Endothelial cell of umbilical vein (primary cell): ENCODE measurements at regions not wholly inside any gene's neighbourhood (a gene's known extent, or its start where the extent isn't known, plus 50 kb on each side); places are given as distances from the start of the nearest gene placed in this dataset.

Experiments used
- BruUV-seq: library from RNA; stranded (reverse); fragments of 400-500 nt; replicated peaks from 2 replicates; lab custom pipeline; 2021; lab: Mats Ljungman, UMichigan
- CTCF ChIA-PET: fragments of 300-600, 350-600 bp; sonication (Branson Sonifier 250); formaldehyde crosslinking; loops from one replicate; lab custom pipeline; 2021; ENCODE audit warnings: antibody characterized with exemption, inconsistent platforms; lab: Charles Lee
- POLR2A ChIA-PET: fragments of 300-600, 350-600 bp; sonication (Branson Sonifier 250); formaldehyde crosslinking; loops from one replicate; lab custom pipeline; 2021; ENCODE audit warnings: antibody characterized with exemption, inconsistent platforms; lab: Charles Lee
- DNase-seq: peaks from one replicate; pipeline ENCODE4 v3.0.0-alpha.2; 2011; ENCODE audit warnings: low read depth, low spot score
- FAIRE-seq: peaks from 2 replicates; lab custom pipeline; 2011; peaks lifted over from hg19 to GRCh38; lab: Jason Lieb, UNC
- H2AFZ ChIP-seq: 2 replicates; pipeline ENCODE4 v1.6.0; 2012; ENCODE audit warnings: low read depth, low read length, control low read depth, inconsistent platforms
- H3K27ac ChIP-seq: 2 replicates; pipeline ENCODE4 v1.5.1; 2011; ENCODE audit warnings: low read depth, mild to moderate bottlenecking, control low read depth, low read length, moderate library complexity; ENCODE audit not compliant: insufficient read depth
- H3K27me3 ChIP-seq, 2 experiments: 2 replicates each; pipeline versions ENCODE4 v1.6.0 to v1.6.1; 2011; ENCODE audit warnings: low read length in 2 of 2, mixed read lengths in 1 of 2; ENCODE audit not compliant: control insufficient read depth in 2 of 2, insufficient read depth in 2 of 2
- H3K36me3 ChIP-seq, 2 experiments: 2 replicates in 1 of 2; 3 replicates in 1 of 2; pipeline ENCODE4 v1.5.1; 2011; ENCODE audit warnings: low read length in 2 of 2, mild to moderate bottlenecking in 1 of 2, moderate library complexity in 1 of 2; ENCODE audit not compliant: control insufficient read depth in 2 of 2, insufficient read depth in 2 of 2; ENCODE audit errors: extremely low read depth in 1 of 2
- H3K4me1 ChIP-seq: 3 replicates; pipeline ENCODE4 v1.5.1; 2011; ENCODE audit warnings: mild to moderate bottlenecking, low read length; ENCODE audit not compliant: control insufficient read depth, insufficient read depth; ENCODE audit errors: extremely low read depth
- H3K4me2 ChIP-seq: 2 replicates; pipeline ENCODE4 v1.6.1; 2011; ENCODE audit warnings: low read length, control low read depth, mixed read lengths; ENCODE audit not compliant: insufficient read depth
- H3K4me3 ChIP-seq, 3 experiments: fragments of 200-600 bp in 1 of 3; sonication (generic), shearing (Covaris generic) in 1 of 3; replicated peaks in 1 of 3; 2 replicates each; pipeline ENCODE4 v1.5.1; 2011 to 2016; ENCODE audit warnings: control low read depth in 3 of 3, low read length in 3 of 3, mild to moderate bottlenecking in 2 of 3, inconsistent platforms in 1 of 3, low read depth in 1 of 3, moderate library complexity in 1 of 3; ENCODE audit not compliant: insufficient read depth in 1 of 3
- H3K79me2 ChIP-seq: 2 replicates; pipeline ENCODE4 v1.6.0; 2012; ENCODE audit warnings: low read length, inconsistent platforms; ENCODE audit not compliant: control insufficient read depth, insufficient read depth
- H3K9ac ChIP-seq: replicated peaks from 2 replicates; pipeline ENCODE3; 2011; ENCODE audit warnings: low read length, control low read depth; ENCODE audit not compliant: insufficient read depth; ENCODE audit errors: extremely low read depth
- H3K9me1 ChIP-seq: replicated peaks from 3 replicates; pipeline ENCODE4 v1.6.0; 2011; ENCODE audit warnings: mild to moderate bottlenecking, low read length; ENCODE audit not compliant: control insufficient read depth, insufficient read depth; ENCODE audit errors: extremely low read depth
- H3K9me3 ChIP-seq: replicated peaks from 2 replicates; pipeline ENCODE4 v1.5.1; 2012; ENCODE audit warnings: low read length, inconsistent platforms; ENCODE audit not compliant: control insufficient read depth, insufficient read depth
- H4K20me1 ChIP-seq: replicated peaks from 2 replicates; pipeline ENCODE3; 2011; ENCODE audit warnings: mild to moderate bottlenecking, low read length; ENCODE audit not compliant: control insufficient read depth, insufficient read depth; ENCODE audit errors: extremely low read depth
- CTCF ChIP-seq, 2 donors: IDR thresholded peaks; 1 replicate in 1 of 2; 2 replicates in 1 of 2; pipeline ENCODE4 v1.5.1; 2011; ENCODE audit warnings: low read length in 2 of 2, mild to moderate bottlenecking in 2 of 2, moderate library complexity in 2 of 2, control low read depth in 1 of 2, inconsistent platforms in 1 of 2, low read depth in 1 of 2; ENCODE audit not compliant: insufficient read depth in 1 of 2; ENCODE audit errors: extremely low read depth in 1 of 2
- EZH2 ChIP-seq: IDR thresholded peaks from 2 replicates; pipeline ENCODE4 v1.6.1; 2012; ENCODE audit warnings: borderline replicate concordance, low read depth, mild to moderate bottlenecking, moderate library complexity, low read length, inconsistent platforms; ENCODE audit not compliant: severe bottlenecking
- FOS ChIP-seq: IDR thresholded peaks from 2 replicates; pipeline ENCODE4 v1.6.1; 2011; ENCODE audit warnings: mild to moderate bottlenecking, low read length, moderate library complexity, borderline replicate concordance; ENCODE audit not compliant: insufficient read depth
- GATA2 ChIP-seq: IDR thresholded peaks from 2 replicates; pipeline ENCODE4 v1.7.0; 2011; ENCODE audit warnings: low read depth, mild to moderate bottlenecking, moderate library complexity, mixed read lengths, low read length; ENCODE audit not compliant: insufficient read length, insufficient read depth
- JUN ChIP-seq: IDR thresholded peaks from 2 replicates; pipeline ENCODE4 v1.6.1; 2011; ENCODE audit warnings: borderline replicate concordance, low read depth; ENCODE audit not compliant: insufficient read length, insufficient read depth
- MYC ChIP-seq: IDR thresholded peaks from one replicate; pipeline ENCODE4 v1.6.1; 2011; ENCODE audit warnings: mild to moderate bottlenecking, low read depth, low read length
- POLR2A ChIP-seq: IDR thresholded peaks from 2 replicates; pipeline ENCODE4 v1.6.1; 2012; ENCODE audit warnings: low read depth, mild to moderate bottlenecking, control low read depth, low read length
- POLR2AphosphoS5 ChIP-seq: IDR thresholded peaks from 2 replicates; pipeline ENCODE4 v1.6.1; 2012; ENCODE audit warnings: low read depth, mild to moderate bottlenecking, control low read depth, low read length, moderate library complexity; ENCODE audit not compliant: insufficient read depth
- dilution Hi-C: fragments of 300-500 bp; cut with MboI; formaldehyde crosslinking; loops from one replicate; pipeline ENCODE4 v1.15.0; 2019; ENCODE audit warnings: low sequenced_read_pairs; ENCODE audit not compliant: extremely low pct_ligation_motif_present
- intact Hi-C: fragments of 100-400 bp; cut with micrococcal nuclease; formaldehyde crosslinking; loops from one replicate; pipeline ENCODE4 v1.10.0; 2022
- TF ChIP-seq, protein P1 (sequence below): IDR thresholded peaks from 2 replicates; pipeline ENCODE4 v1.6.1; 2011; ENCODE audit not compliant: insufficient read depth, insufficient read length

DNA sequence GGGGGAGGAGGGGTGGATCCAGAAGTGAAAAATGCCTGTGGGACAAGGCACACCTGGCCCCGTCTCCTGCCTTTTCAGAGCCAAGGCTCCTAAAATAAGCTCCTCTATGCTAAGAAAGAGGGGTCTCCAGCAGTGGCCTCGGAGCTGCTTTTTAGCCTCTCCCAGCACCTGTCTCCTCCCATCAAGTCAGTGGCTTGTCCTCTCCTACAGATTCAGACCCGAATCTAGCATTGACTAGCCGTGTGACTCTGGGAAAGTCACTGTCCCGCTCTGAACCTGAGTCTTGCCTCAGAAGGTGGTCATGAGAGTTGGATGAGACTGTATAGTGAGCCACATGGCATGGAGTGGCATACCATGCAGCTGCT lies 90.8 kb upstream of the THY1 start:
- peaks cover 0 to 2% of the 10 kb centered on the region in 2 experiments for H3K27me3 ChIP-seq
- intact Hi-C loops, result no loop called here
- dilution Hi-C loops, result no loop called here
- H3K4me2 ChIP-seq, result no peak overlapping the region
- CTCF ChIA-PET, result interaction anchor here (1.1 kb wide), 1 partner anchor 21 kb away, joined by 3 read pairs; no protein-coding TSS in a partner anchor
- no peak for FAIRE-seq
- no peaks in the 10 kb centered on the region for H3K9me3 ChIP-seq
- H2AFZ ChIP-seq, result no peak overlapping the region
- POLR2A ChIA-PET, result no interaction called here
- no peak overlapping the region for H3K27ac ChIP-seq
- no peaks in the 10 kb centered on the region for H3K36me3 ChIP-seq
- DNase-seq, result no peak
- TF ChIP-seq EZH2 (no peak), POLR2AphosphoS5 (no peak), JUN (no peak), GATA2 (no peak), POLR2A (no peak), CTCF (IDR thresholded peaks at IDR 0.05; ENCODE audit: extremely low read depth in 1 of 2, insufficient read depth in 1 of 2, low read depth in 1 of 2, low read length in 2 of 2) (no peak), MYC (no peak), FOS (no peak)
- TF ChIP-seq, protein P1, sequence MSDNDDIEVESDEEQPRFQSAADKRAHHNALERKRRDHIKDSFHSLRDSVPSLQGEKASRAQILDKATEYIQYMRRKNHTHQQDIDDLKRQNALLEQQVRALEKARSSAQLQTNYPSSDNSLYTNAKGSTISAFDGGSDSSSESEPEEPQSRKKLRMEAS, result no peak
- H3K9ac ChIP-seq, result no peak overlapping the region
- H3K4me3 ChIP-seq, result no peak overlapping the region
- H3K79me2 ChIP-seq, result no peaks in the 10 kb centered on the region
- no peaks in the 10 kb centered on the region for H4K20me1 ChIP-seq
- H3K9me1 ChIP-seq, result no peaks in the 10 kb centered on the region
- BruUV-seq, result no TSS peak
- no peaks in the 10 kb centered on the region for H3K4me1 ChIP-seq
